ENCODE measurements at regions not wholly inside any gene's neighbourhood (a gene's known extent, or its start where the extent isn't known, plus 50 kb on each side); places are given as distances from the start of the nearest gene placed in this dataset.
"Not testable (repeated sequence)": the region's sequence is repeated elsewhere in the genome, so short reads cannot be mapped to it uniquely, and the experiment has no call there.

DNA sequence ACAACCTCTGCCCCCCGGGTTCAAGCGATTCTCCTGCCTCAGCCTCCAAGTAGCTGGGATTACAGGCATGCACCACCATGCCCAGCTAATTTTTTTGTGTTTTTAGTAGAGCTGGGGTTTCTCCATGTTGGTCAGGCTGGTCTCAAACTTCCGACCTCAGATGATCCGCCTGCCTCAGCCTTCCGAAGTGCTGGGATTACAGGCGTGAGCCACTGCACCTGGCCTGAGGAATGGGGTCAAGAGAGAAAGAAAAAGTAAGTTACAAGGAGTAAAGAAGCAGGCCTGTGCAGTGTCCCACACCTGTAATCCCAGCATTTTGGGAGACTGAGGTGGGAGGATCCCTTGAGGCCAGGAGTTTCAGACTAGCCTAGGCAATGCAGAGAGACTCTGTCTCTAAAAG is 68.5 kb upstream of the LRPPRC start:
- not testable (repeated sequence) for H3K4me1 ChIP-seq (ENCODE audit: insufficient read depth, low read length); H3K4me3 ChIP-seq (ENCODE audit: low read length)

GRCh38 chr2:44067012-44067790 is 71.4 kb upstream of the LRPPRC start:
- not testable (repeated sequence) for H3K9ac ChIP-seq (ENCODE audit: low read depth, low read length); H3K27ac ChIP-seq (ENCODE audit: low read length); H3K36me3 ChIP-seq (ENCODE audit: insufficient read depth, low read depth, low read length); H3K27me3 ChIP-seq (ENCODE audit: insufficient read depth, low read length); H3K4me1 ChIP-seq (ENCODE audit: insufficient read depth, low read length); H3K4me3 ChIP-seq (ENCODE audit: low read length)
- H3K9me3 ChIP-seq (ENCODE audit: insufficient read depth, low read depth, low read length), result peaks cover 10% of the 10 kb centered on the region

More for the DNA sequence above, 68.5 kb upstream of the LRPPRC start:
- H3K9ac ChIP-seq (ENCODE audit: low read depth, low read length); H3K27ac ChIP-seq (ENCODE audit: low read length); H3K36me3 ChIP-seq (ENCODE audit: insufficient read depth, low read depth, low read length); H3K27me3 ChIP-seq (ENCODE audit: insufficient read depth, low read length): not testable (repeated sequence)
- H3K9me3 ChIP-seq (ENCODE audit: insufficient read depth, low read depth, low read length), result peaks cover 26% of the 10 kb centered on the region

DNA sequence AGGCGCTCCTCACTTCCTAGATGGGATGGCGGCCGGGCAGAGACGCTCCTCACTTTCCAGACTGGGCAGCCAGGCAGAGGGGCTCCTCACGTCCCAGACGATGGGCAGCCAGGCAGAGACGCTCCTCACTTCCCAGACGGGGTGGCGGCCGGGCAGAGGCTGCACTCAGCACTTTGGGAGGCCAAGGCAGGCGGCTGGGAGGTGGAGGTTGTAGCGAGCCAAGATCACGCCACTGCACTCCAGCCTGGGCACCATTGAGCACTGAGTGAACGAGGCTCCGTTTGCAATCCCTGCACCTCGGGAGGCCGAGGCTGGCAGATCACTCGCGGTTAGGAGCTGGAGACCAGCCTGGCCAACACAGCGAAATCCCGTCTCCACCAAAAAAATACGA is 72.0 kb upstream of the LRPPRC start:
- not testable (repeated sequence) for H3K27ac ChIP-seq (ENCODE audit: low read length); H3K27me3 ChIP-seq (ENCODE audit: insufficient read depth, low read length); H3K4me3 ChIP-seq (ENCODE audit: low read length); H3K9me3 ChIP-seq (ENCODE audit: insufficient read depth, low read depth, low read length); H3K9ac ChIP-seq (ENCODE audit: low read depth, low read length); H3K36me3 ChIP-seq (ENCODE audit: insufficient read depth, low read depth, low read length); H3K4me1 ChIP-seq (ENCODE audit: insufficient read depth, low read length)

- H3K4me3 ChIP-seq (ENCODE audit: low read length), result no peak overlapping the region
- no peak overlapping the region for H3K27ac ChIP-seq (ENCODE audit: low read length)
- no peak overlapping the region for H3K9ac ChIP-seq (ENCODE audit: low read depth, low read length)
- peaks cover 10% of the 10 kb centered on the region for H3K9me3 ChIP-seq (ENCODE audit: insufficient read depth, low read depth, low read length)
- H3K4me1 ChIP-seq (ENCODE audit: insufficient read depth, low read length), result no peaks in the 10 kb centered on the region
- no peaks in the 10 kb centered on the region for H3K36me3 ChIP-seq (ENCODE audit: insufficient read depth, low read depth, low read length)
- no peaks in the 10 kb centered on the region for H3K27me3 ChIP-seq (ENCODE audit: insufficient read depth, low read length)
Observed at GRCh38 chr2:44071454-44072046, 75.8 kb upstream of the LRPPRC start.

GRCh38 chr2:44073667-44074066 is 77.9 kb upstream of the LRPPRC start:
- H3K4me1 ChIP-seq (ENCODE audit: insufficient read depth, low read length); H3K4me3 ChIP-seq (ENCODE audit: low read length); H3K27ac ChIP-seq (ENCODE audit: low read length); H3K9me3 ChIP-seq (ENCODE audit: insufficient read depth, low read depth, low read length); H3K36me3 ChIP-seq (ENCODE audit: insufficient read depth, low read depth, low read length); H3K9ac ChIP-seq (ENCODE audit: low read depth, low read length); H3K27me3 ChIP-seq (ENCODE audit: insufficient read depth, low read length): not testable (repeated sequence)

DNA sequence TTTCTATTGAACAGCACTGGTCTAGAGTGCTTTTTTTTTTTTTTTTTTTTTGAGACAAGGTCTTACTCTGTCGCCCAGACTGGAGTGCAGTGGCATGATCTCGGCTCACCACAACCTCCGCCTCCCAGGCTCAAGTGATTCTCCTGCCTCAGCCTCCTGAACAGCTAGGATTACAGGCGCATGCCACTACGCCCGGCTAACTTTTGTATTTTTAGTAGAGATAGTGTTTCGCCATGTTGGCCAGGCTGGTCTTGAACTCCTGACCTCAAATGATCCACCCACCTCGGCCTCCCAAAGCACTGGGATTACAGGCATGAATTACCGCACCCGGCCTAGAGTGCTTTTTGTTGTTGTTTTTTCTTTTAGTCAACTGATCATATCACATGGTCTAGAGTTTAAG is 79.0 kb upstream of the LRPPRC start:
- not testable (repeated sequence) for H3K36me3 ChIP-seq (ENCODE audit: insufficient read depth, low read depth, low read length); H3K4me3 ChIP-seq (ENCODE audit: low read length); H3K27me3 ChIP-seq (ENCODE audit: insufficient read depth, low read length); H3K9me3 ChIP-seq (ENCODE audit: insufficient read depth, low read depth, low read length); H3K9ac ChIP-seq (ENCODE audit: low read depth, low read length); H3K4me1 ChIP-seq (ENCODE audit: insufficient read depth, low read length); H3K27ac ChIP-seq (ENCODE audit: low read length)

DNA sequence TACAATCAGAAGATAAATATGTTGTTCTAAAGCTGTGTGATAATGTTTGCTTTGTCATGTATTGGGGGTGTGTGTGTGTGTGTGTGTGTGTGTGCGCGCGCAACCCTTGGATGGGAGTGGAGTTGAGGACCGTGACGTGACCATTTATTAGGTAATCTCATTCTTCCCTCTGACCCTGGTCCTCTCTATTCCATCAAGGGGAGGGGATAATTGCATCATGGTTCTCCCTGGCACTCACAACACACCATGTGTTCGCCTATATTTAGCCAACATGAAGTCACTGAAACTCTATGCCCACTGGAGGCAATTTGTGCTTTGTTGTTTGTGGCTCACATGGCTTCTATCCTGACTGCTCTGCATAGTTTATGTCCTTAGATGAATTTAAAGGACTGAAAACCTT is 79.8 kb upstream of the LRPPRC start:
- Histone ChIP-seq H3K9me3 (ENCODE audit: insufficient read depth, low read depth, low read length) (no peaks in the 10 kb centered on the region), H3K9ac (ENCODE audit: low read depth, low read length) (no peak overlapping the region), H3K27ac (ENCODE audit: low read length) (no peak overlapping the region), H3K4me3 (ENCODE audit: low read length) (no peak overlapping the region), H3K27me3 (ENCODE audit: insufficient read depth, low read length) (no peaks in the 10 kb centered on the region), H3K36me3 (ENCODE audit: insufficient read depth, low read depth, low read length) (no peaks in the 10 kb centered on the region), H3K4me1 (ENCODE audit: insufficient read depth, low read length) (no peaks in the 10 kb centered on the region)

- Histone ChIP-seq H3K4me3 (ENCODE audit: low read length) (no peak overlapping the region), H3K4me1 (ENCODE audit: insufficient read depth, low read length) (no peaks in the 10 kb centered on the region), H3K27me3 (ENCODE audit: insufficient read depth, low read length) (no peaks in the 10 kb centered on the region), H3K9ac (ENCODE audit: low read depth, low read length) (no peak overlapping the region), H3K9me3 (ENCODE audit: insufficient read depth, low read depth, low read length) (no peaks in the 10 kb centered on the region), H3K27ac (ENCODE audit: low read length) (no peak overlapping the region), H3K36me3 (ENCODE audit: insufficient read depth, low read depth, low read length) (no peaks in the 10 kb centered on the region)
Observed at GRCh38 chr2:44077942-44078511, 82.2 kb upstream of the LRPPRC start.

DNA sequence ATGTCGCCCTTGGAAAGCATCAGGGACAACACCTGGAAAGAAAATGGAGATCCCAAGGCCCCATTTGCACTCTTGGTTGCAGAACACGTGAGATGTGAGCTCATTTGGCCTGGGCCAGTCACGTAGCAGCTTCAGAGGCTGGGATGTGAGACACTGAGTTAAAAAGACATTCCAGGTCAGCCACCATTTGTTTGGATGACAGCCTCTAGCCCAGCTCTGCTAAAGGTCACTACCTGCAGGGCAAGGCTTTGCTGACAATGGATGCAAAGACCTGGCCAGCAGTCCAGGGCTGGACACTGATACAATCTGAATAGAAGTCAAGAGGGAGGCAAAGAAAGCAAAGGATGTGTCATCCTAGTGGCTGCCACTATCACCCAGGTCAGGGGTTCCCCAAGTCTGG is 83.9 kb upstream of the LRPPRC start:
- H3K9ac ChIP-seq (ENCODE audit: low read depth, low read length), result no peak overlapping the region
- H3K27me3 ChIP-seq (ENCODE audit: insufficient read depth, low read length), result no peaks in the 10 kb centered on the region
- H3K4me1 ChIP-seq (ENCODE audit: insufficient read depth, low read length), result no peaks in the 10 kb centered on the region
- no peaks in the 10 kb centered on the region for H3K36me3 ChIP-seq (ENCODE audit: insufficient read depth, low read depth, low read length)
- no peak overlapping the region for H3K27ac ChIP-seq (ENCODE audit: low read length)
- H3K4me3 ChIP-seq (ENCODE audit: low read length), result no peak overlapping the region
- no peaks in the 10 kb centered on the region for H3K9me3 ChIP-seq (ENCODE audit: insufficient read depth, low read depth, low read length)

GRCh38 chr2:44083054-44083453 is 85.6 kb upstream of the PPM1B start:
- H3K36me3 ChIP-seq (ENCODE audit: insufficient read depth, low read depth, low read length), result no peaks in the 10 kb centered on the region
- no peaks in the 10 kb centered on the region for H3K27me3 ChIP-seq (ENCODE audit: insufficient read depth, low read length)
- no peak overlapping the region for H3K9ac ChIP-seq (ENCODE audit: low read depth, low read length)
- H3K9me3 ChIP-seq (ENCODE audit: insufficient read depth, low read depth, low read length), result no peaks in the 10 kb centered on the region
- peaks cover 12% of the 10 kb centered on the region for H3K4me1 ChIP-seq (ENCODE audit: insufficient read depth, low read length)
- no peak overlapping the region for H3K4me3 ChIP-seq (ENCODE audit: low read length)
- no peak overlapping the region for H3K27ac ChIP-seq (ENCODE audit: low read length)

DNA sequence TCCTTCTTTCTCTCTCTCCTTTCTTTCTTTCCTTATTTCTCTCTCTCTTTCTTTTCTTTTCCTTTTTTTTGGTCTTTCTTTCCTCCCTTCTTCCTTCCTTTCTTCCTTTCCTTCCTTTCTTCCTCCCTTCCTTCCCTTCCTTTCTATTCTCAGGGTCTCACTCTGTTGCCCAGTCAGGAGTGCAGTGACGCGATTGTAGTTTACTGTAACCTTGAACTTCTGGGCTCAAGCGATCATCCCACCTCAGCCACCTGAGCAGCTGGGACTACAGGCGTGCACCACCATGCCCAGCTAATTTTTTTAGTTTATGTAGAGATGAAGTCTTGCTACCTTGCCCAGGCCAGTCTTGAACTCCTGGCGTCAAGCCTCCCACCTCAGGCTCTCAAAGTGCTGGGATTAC is 83.8 kb upstream of the PPM1B start:
- H3K4me1 ChIP-seq (ENCODE audit: insufficient read depth, low read length), result peaks cover 18% of the 10 kb centered on the region
- no peak overlapping the region for H3K9ac ChIP-seq (ENCODE audit: low read depth, low read length)
- H3K27ac ChIP-seq (ENCODE audit: low read length), result no peak overlapping the region

GRCh38 chr2:44086629-44087028 is 82.0 kb upstream of the PPM1B start:
- Histone ChIP-seq H3K27me3 (ENCODE audit: insufficient read depth, low read length) (no peaks in the 10 kb centered on the region), H3K27ac (ENCODE audit: low read length) (no peak overlapping the region), H3K4me3 (ENCODE audit: low read length) (peak overlapping the region; percentile 55; the same call in 1 of the 2 replicates)

More for the DNA sequence above, 83.8 kb upstream of the PPM1B start:
- Histone ChIP-seq H3K9me3 (ENCODE audit: insufficient read depth, low read depth, low read length) (no peaks in the 10 kb centered on the region), H3K27me3 (ENCODE audit: insufficient read depth, low read length) (no peaks in the 10 kb centered on the region), H3K4me3 (ENCODE audit: low read length) (no peak overlapping the region), H3K36me3 (ENCODE audit: insufficient read depth, low read depth, low read length) (no peaks in the 10 kb centered on the region)

More at GRCh38 chr2:44086629-44087028, 82.0 kb upstream of the PPM1B start:
- H3K4me1 ChIP-seq (ENCODE audit: insufficient read depth, low read length), result peaks cover 18% of the 10 kb centered on the region
- H3K9ac ChIP-seq (ENCODE audit: low read depth, low read length), result peak overlapping the region; percentile 49; the same call in 1 of the 2 replicates
- no peaks in the 10 kb centered on the region for H3K9me3 ChIP-seq (ENCODE audit: insufficient read depth, low read depth, low read length)
- no peaks in the 10 kb centered on the region for H3K36me3 ChIP-seq (ENCODE audit: insufficient read depth, low read depth, low read length)

All from iPS-20b (cell line).